Suprapubic skin (tissue), 3 donors: ENCODE measurements at regions not wholly inside any gene's neighbourhood (a gene's known extent, or its start where the extent isn't known, plus 50 kb on each side); places are given as distances from the start of the nearest gene placed in this dataset.

Experiments used
- CTCF ChIP-seq, 2 donors: fragments of 200-600 bp in 1 of 2; fragments of 450-650 bp in 1 of 2; sonication (generic) in 1 of 2; IDR thresholded peaks; one replicate each; pipeline ENCODE4 v1.5.1; 2016 to 2019; ENCODE audit warnings: antibody characterized with exemption in 2 of 2, mild to moderate bottlenecking in 1 of 2, moderate library complexity in 1 of 2
- POLR2A ChIP-seq, 2 donors: fragments of 450-650 bp; IDR thresholded peaks; one replicate each; pipeline ENCODE4 v1.6.1; 2017; ENCODE audit warnings: antibody characterized with exemption in 2 of 2, mild to moderate bottlenecking in 2 of 2, moderate library complexity in 2 of 2

- TF ChIP-seq POLR2A (IDR thresholded peaks at IDR 0.05) (no peak), CTCF (IDR thresholded peaks at IDR 0.05) (no peak)
Measured at GRCh38 chr15:39364721-39365120, 216.2 kb upstream of the THBS1 start.
